Neural cell (in vitro differentiated cells): ENCODE measurements at regions not wholly inside any gene's neighbourhood (a gene's known extent, or its start where the extent isn't known, plus 50 kb on each side); places are given as distances from the start of the nearest gene placed in this dataset.
"Not testable (repeated sequence)": the region's sequence is repeated elsewhere in the genome, so short reads cannot be mapped to it uniquely, and the experiment has no call there.

Source experiments
- H2AFZ ChIP-seq: fragments of 200-600, 300-800 bp; sonication (generic), shearing (Covaris generic); 2 replicates; pipeline ENCODE4 v1.6.0; 2014; ENCODE audit warnings: low read depth, mild to moderate bottlenecking, antibody characterized with exemption, low read length, moderate library complexity
- H3F3A ChIP-seq: fragments of 200-600 bp; shearing (Covaris generic); 2 replicates; pipeline ENCODE4 v1.6.1; 2016; ENCODE audit warnings: mild to moderate bottlenecking, moderate library complexity, mixed read lengths, antibody characterized with exemption, low read length; ENCODE audit not compliant: insufficient read depth, poor library complexity, severe bottlenecking
- H3K27ac ChIP-seq: fragments of 200-600, 300-800 bp; sonication (generic), shearing (Covaris generic); 2 replicates; pipeline ENCODE4 v1.5.1; 2014; ENCODE audit warnings: mild to moderate bottlenecking, low read length, moderate library complexity
- H3K27me3 ChIP-seq: fragments of 300-800, 200-600 bp; sonication (generic), shearing (Covaris generic); 2 replicates; pipeline ENCODE4 v1.6.0; 2014; ENCODE audit warnings: mild to moderate bottlenecking, low read depth, low read length, moderate library complexity; ENCODE audit not compliant: insufficient read depth
- H3K36me3 ChIP-seq: fragments of 300-800, 200-600 bp; sonication (generic), shearing (Covaris generic); 2 replicates; pipeline ENCODE4 v1.5.1; 2014; ENCODE audit warnings: mild to moderate bottlenecking, antibody characterized with exemption, low read length, moderate library complexity; ENCODE audit not compliant: insufficient read depth
- H3K4me2 ChIP-seq: fragments of 300-800, 200-600 bp; sonication (generic), shearing (Covaris generic); 2 replicates; pipeline ENCODE4 v1.6.0; 2014; ENCODE audit warnings: mild to moderate bottlenecking, low read length
- H3K4me3 ChIP-seq: fragments of 300-800, 200-600 bp; sonication (generic), shearing (Covaris generic); 2 replicates; pipeline ENCODE4 v1.5.1; 2014; ENCODE audit warnings: mild to moderate bottlenecking, low read length, moderate library complexity
- H3K79me2 ChIP-seq: fragments of 200-600 bp; shearing (Covaris generic); replicated peaks from 2 replicates; pipeline ENCODE4 v1.6.0; 2014; ENCODE audit warnings: mild to moderate bottlenecking, low read length, moderate library complexity; ENCODE audit not compliant: insufficient read depth
- H3K9ac ChIP-seq: fragments of 300-800, 200-600 bp; sonication (generic), shearing (Covaris generic); 2 replicates; pipeline ENCODE4 v1.6.1; 2016; ENCODE audit warnings: mild to moderate bottlenecking, low read length, mixed read lengths
- H3K9me2 ChIP-seq: fragments of 200-600 bp; shearing (Covaris generic); 2 replicates; pipeline ENCODE4 v1.6.1; 2016; ENCODE audit warnings: mild to moderate bottlenecking, low read length, mixed read lengths; ENCODE audit not compliant: insufficient read depth
- H3K9me3 ChIP-seq: fragments of 200-600, 300-800 bp; sonication (generic), shearing (Covaris generic); 2 replicates; pipeline ENCODE4 v1.6.1; 2016; ENCODE audit warnings: mild to moderate bottlenecking, mixed run types, low read length, moderate library complexity, mixed read lengths
- H4K20me1 ChIP-seq: fragments of 200-600 bp; shearing (Covaris generic); 2 replicates; pipeline ENCODE4 v1.6.1; 2016; ENCODE audit warnings: mild to moderate bottlenecking, mixed run types; ENCODE audit not compliant: insufficient read depth
- EP300 ChIP-seq: fragments of 450-650 bp; conservative IDR thresholded peaks from 2 replicates; pipeline ENCODE4 v1.6.1; 2014; ENCODE audit warnings: antibody characterized with exemption, mild to moderate bottlenecking, moderate library complexity; ENCODE audit not compliant: poor library complexity, severe bottlenecking
- EZH2 ChIP-seq: fragments of 200-600, 300-800 bp; shearing (Covaris generic), sonication (generic); IDR thresholded peaks from 2 replicates; pipeline ENCODE4 v1.6.1; 2014; ENCODE audit warnings: antibody characterized with exemption, low read length, borderline replicate concordance, mild to moderate bottlenecking; ENCODE audit not compliant: insufficient read depth, poor library complexity, severe bottlenecking
- MXI1 ChIP-seq: fragments of 450-650 bp; conservative IDR thresholded peaks from 2 replicates; pipeline ENCODE4 v1.6.1; 2014; ENCODE audit warnings: antibody characterized with exemption, mild to moderate bottlenecking; ENCODE audit not compliant: poor library complexity, severe bottlenecking
- POLR2AphosphoS5 ChIP-seq: IDR thresholded peaks from 2 replicates; pipeline ENCODE4 v1.6.1; 2012
- RAD21 ChIP-seq: fragments of 450-650 bp; conservative IDR thresholded peaks from 2 replicates; pipeline ENCODE4 v1.6.1; 2014; ENCODE audit warnings: antibody characterized with exemption, mild to moderate bottlenecking, moderate library complexity
- SMC3 ChIP-seq: fragments of 450-650 bp; conservative IDR thresholded peaks from 2 replicates; pipeline ENCODE4 v1.6.1; 2014; ENCODE audit warnings: antibody characterized with exemption, mild to moderate bottlenecking, moderate library complexity; ENCODE audit not compliant: poor library complexity
- TAF1 ChIP-seq: IDR thresholded peaks from 2 replicates; pipeline ENCODE4 v1.6.1; 2012; ENCODE audit warnings: low read depth
- TF ChIP-seq, protein P1 (sequence below): IDR thresholded peaks from 2 replicates; pipeline ENCODE4 v1.6.1; 2012; ENCODE audit warnings: borderline replicate concordance
- TF ChIP-seq, protein P2 (sequence below): fragments of 450-650 bp; IDR thresholded peaks from 2 replicates; pipeline ENCODE4 v1.5.1; 2014; ENCODE audit warnings: antibody characterized with exemption, mild to moderate bottlenecking, moderate library complexity; ENCODE audit not compliant: poor library complexity, severe bottlenecking

DNA sequence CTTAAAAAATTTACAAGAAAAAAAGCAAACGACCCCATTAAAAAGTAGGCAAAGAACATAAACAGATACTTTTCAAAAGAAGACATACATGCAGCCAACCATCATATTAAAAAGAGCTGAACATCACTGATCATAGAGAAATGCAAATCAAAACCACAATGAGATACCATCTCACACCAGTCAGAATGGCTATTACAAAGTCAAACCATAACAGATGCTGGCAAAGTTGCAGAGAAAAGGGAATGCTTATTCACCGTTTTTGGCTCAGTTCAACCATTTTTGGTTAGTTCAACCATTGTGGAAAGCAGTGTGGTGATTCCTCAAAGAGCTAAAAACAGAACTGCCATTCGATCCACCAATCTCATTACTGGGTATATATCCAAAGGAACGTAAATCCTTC lies 230.6 kb downstream of the FOXG1 start:
- not testable (repeated sequence) for H3K79me2 ChIP-seq, H3K36me3 ChIP-seq, H3F3A ChIP-seq, H3K9me3 ChIP-seq, H3K4me3 ChIP-seq, H3K27ac ChIP-seq, H3K27me3 ChIP-seq, H3K9ac ChIP-seq, H2AFZ ChIP-seq, H3K9me2 ChIP-seq, H4K20me1 ChIP-seq, H3K4me2 ChIP-seq

DNA sequence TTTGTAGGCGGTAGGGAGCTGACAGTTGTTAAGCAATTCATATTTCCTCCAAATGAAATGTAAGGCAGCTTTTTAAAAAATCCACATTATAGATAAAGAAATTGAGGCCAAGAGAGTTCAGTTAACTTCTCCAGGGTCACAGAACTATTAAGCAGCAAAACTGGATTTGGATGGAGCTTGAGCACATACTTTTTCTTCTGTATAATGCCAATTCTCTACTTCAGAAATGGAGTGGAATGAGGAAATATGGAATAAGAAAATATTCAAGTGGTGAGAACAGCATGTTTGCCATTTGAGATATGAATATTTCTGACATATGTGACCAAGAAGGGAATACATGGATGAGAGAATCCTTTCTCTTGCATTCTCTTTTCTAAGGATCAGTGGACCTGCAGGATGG lies 233.1 kb downstream of the FOXG1 start:
- Histone ChIP-seq H3K27ac (no peak overlapping the region), H4K20me1 (no peaks in the 10 kb centered on the region), H3K27me3 (no peaks in the 10 kb centered on the region), H3K79me2 (no peaks in the 10 kb centered on the region), H3K36me3 (no peaks in the 10 kb centered on the region), H3K9me3 (no peaks in the 10 kb centered on the region), H3K4me3 (no peak overlapping the region), H2AFZ (no peak overlapping the region), H3K9ac (no peak overlapping the region), H3K9me2 (no peaks in the 10 kb centered on the region), H3F3A (no peaks in the 10 kb centered on the region), H3K4me2 (no peak overlapping the region)
- TF ChIP-seq RAD21: no peak
- TF ChIP-seq EP300: no peak
- TF ChIP-seq MXI1: no peak
- no peak for TF ChIP-seq POLR2AphosphoS5
- TF ChIP-seq, protein P1, sequence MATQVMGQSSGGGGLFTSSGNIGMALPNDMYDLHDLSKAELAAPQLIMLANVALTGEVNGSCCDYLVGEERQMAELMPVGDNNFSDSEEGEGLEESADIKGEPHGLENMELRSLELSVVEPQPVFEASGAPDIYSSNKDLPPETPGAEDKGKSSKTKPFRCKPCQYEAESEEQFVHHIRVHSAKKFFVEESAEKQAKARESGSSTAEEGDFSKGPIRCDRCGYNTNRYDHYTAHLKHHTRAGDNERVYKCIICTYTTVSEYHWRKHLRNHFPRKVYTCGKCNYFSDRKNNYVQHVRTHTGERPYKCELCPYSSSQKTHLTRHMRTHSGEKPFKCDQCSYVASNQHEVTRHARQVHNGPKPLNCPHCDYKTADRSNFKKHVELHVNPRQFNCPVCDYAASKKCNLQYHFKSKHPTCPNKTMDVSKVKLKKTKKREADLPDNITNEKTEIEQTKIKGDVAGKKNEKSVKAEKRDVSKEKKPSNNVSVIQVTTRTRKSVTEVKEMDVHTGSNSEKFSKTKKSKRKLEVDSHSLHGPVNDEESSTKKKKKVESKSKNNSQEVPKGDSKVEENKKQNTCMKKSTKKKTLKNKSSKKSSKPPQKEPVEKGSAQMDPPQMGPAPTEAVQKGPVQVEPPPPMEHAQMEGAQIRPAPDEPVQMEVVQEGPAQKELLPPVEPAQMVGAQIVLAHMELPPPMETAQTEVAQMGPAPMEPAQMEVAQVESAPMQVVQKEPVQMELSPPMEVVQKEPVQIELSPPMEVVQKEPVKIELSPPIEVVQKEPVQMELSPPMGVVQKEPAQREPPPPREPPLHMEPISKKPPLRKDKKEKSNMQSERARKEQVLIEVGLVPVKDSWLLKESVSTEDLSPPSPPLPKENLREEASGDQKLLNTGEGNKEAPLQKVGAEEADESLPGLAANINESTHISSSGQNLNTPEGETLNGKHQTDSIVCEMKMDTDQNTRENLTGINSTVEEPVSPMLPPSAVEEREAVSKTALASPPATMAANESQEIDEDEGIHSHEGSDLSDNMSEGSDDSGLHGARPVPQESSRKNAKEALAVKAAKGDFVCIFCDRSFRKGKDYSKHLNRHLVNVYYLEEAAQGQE: no peak
- TF ChIP-seq, protein P2, sequence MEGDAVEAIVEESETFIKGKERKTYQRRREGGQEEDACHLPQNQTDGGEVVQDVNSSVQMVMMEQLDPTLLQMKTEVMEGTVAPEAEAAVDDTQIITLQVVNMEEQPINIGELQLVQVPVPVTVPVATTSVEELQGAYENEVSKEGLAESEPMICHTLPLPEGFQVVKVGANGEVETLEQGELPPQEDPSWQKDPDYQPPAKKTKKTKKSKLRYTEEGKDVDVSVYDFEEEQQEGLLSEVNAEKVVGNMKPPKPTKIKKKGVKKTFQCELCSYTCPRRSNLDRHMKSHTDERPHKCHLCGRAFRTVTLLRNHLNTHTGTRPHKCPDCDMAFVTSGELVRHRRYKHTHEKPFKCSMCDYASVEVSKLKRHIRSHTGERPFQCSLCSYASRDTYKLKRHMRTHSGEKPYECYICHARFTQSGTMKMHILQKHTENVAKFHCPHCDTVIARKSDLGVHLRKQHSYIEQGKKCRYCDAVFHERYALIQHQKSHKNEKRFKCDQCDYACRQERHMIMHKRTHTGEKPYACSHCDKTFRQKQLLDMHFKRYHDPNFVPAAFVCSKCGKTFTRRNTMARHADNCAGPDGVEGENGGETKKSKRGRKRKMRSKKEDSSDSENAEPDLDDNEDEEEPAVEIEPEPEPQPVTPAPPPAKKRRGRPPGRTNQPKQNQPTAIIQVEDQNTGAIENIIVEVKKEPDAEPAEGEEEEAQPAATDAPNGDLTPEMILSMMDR: no peak
- TF ChIP-seq TAF1: no peak
- no peak for TF ChIP-seq EZH2
- no peak for TF ChIP-seq SMC3

DNA sequence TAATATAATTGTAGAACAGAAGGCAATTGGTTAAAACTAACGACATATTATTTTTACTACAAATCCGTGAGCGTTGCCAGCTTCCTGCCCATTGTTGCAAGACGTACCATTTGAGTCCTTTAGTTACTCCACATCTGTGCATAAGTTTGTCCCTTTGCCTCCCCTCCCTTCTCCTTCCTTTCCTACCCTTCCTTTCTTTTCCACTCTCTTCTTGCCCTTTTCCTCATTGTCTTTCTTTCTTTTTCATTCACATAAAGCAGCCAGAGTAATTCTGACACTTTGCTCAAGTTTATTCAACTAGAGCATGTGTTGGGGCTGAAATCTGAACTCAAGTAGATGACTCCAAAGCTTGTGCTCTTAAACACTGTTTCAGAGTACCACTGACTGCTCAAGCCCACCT lies 239.1 kb downstream of the FOXG1 start:
- H3K9ac ChIP-seq: no peak overlapping the region
- H4K20me1 ChIP-seq: no peaks in the 10 kb centered on the region
- H3K27me3 ChIP-seq: no peaks in the 10 kb centered on the region
- no peaks in the 10 kb centered on the region for H3K9me2 ChIP-seq
- no peak overlapping the region for H3K27ac ChIP-seq
- H3K79me2 ChIP-seq: no peaks in the 10 kb centered on the region
- H3K9me3 ChIP-seq: no peaks in the 10 kb centered on the region
- no peak overlapping the region for H3K4me3 ChIP-seq
- no peaks in the 10 kb centered on the region for H3K36me3 ChIP-seq
- no peak for TF ChIP-seq EZH2
- TF ChIP-seq, protein P1: no peak
- no peak for TF ChIP-seq SMC3
- TF ChIP-seq, protein P2: no peak
- no peak for TF ChIP-seq EP300
- no peak for TF ChIP-seq TAF1
- no peak for TF ChIP-seq POLR2AphosphoS5
- TF ChIP-seq MXI1: no peak
- no peak for TF ChIP-seq RAD21
- H3K4me2 ChIP-seq: no peak overlapping the region
- no peak overlapping the region for H2AFZ ChIP-seq
- H3F3A ChIP-seq: no peaks in the 10 kb centered on the region
